K562 (cell line): ENCODE measurements at regions not wholly inside any gene's neighbourhood (a gene's known extent, or its start where the extent isn't known, plus 50 kb on each side); places are given as distances from the start of the nearest gene placed in this dataset.

ENCODE experiments used
- ARNT ChIP-seq, 2 experiments: fragments of 450-650 bp; IDR thresholded peaks; 2 replicates each; pipeline ENCODE4 v1.6.1; 2016; ENCODE audit warnings: mild to moderate bottlenecking in 1 of 2
- DNMT1 ChIP-seq: fragments of 450-650 bp; IDR thresholded peaks from 2 replicates; pipeline ENCODE4 v1.6.1; 2016; ENCODE audit warnings: antibody characterized with exemption, mild to moderate bottlenecking
- EP300 ChIP-seq: IDR thresholded peaks from 2 replicates; pipeline ENCODE4 v1.6.1; 2012; ENCODE audit warnings: low read length, improper control_type of control experiment
- EWSR1 ChIP-seq: fragments of 450-650 bp; IDR thresholded peaks from 2 replicates; pipeline ENCODE4 v1.6.1; 2018; ENCODE audit warnings: borderline replicate concordance, mild to moderate bottlenecking, low read depth, moderate library complexity; ENCODE audit not compliant: partially characterized antibody
- EZH2 ChIP-seq: IDR thresholded peaks from 2 replicates; pipeline ENCODE4 v1.6.1; 2012; ENCODE audit warnings: low read depth, mild to moderate bottlenecking, inconsistent platforms, low read length, borderline replicate concordance
- MAFK ChIP-seq: IDR thresholded peaks from 2 replicates; pipeline ENCODE4 v1.6.1; 2011; ENCODE audit warnings: low read length, improper control_type of control experiment
- POLR2AphosphoS5 ChIP-seq: IDR thresholded peaks from 2 replicates; pipeline ENCODE4 v1.6.1; 2011; ENCODE audit warnings: mild to moderate bottlenecking, low read depth, low read length, moderate library complexity; ENCODE audit not compliant: control insufficient read depth, insufficient read depth
- ZNF224 ChIP-seq: sonication (generic); formaldehyde crosslinking; IDR thresholded peaks from 2 replicates; pipeline ENCODE4 v1.8.0; 2022; ENCODE audit warnings: mild to moderate bottlenecking, missing genetic modification reagents
- ZNF354B ChIP-seq: fragments of 250-450 bp; sonication (Bioruptor Pico); IDR thresholded peaks from 2 replicates; pipeline ENCODE4 v1.4.0; 2020
- TF ChIP-seq, protein P1 (sequence below), 2 experiments: fragments of 200-800 bp in 1 of 2; sonication (Bioruptor generic) in 1 of 2; sonication (generic) in 1 of 2; formaldehyde crosslinking in 1 of 2; IDR thresholded peaks in 1 of 2; conservative IDR thresholded peaks in 1 of 2; 2 replicates each; pipeline versions ENCODE4 v1.5.0 to v1.6.1; 2016 to 2020; ENCODE audit warnings: missing compliant biosample characterization in 1 of 2, missing genetic modification characterization in 1 of 2, missing genetic modification reagents in 1 of 2
- TF ChIP-seq, protein P2 (sequence below): fragments of 450-650 bp; formaldehyde crosslinking; IDR thresholded peaks from 2 replicates; pipeline ENCODE4 v1.4.0; 2022; ENCODE audit warnings: missing genetic modification characterization
- TF ChIP-seq, protein P3 (sequence below), 3 experiments: IDR thresholded peaks in 2 of 3; conservative IDR thresholded peaks in 1 of 3; 2 replicates each; pipeline ENCODE4 v1.5.1; 2011 to 2012; ENCODE audit warnings: low read length in 3 of 3, mild to moderate bottlenecking in 3 of 3, control low read depth in 2 of 3, improper control_type of control experiment in 1 of 3, inconsistent platforms in 1 of 3, low read depth in 1 of 3, mixed read lengths in 1 of 3, moderate library complexity in 1 of 3; ENCODE audit not compliant: insufficient read depth in 2 of 3

DNA sequence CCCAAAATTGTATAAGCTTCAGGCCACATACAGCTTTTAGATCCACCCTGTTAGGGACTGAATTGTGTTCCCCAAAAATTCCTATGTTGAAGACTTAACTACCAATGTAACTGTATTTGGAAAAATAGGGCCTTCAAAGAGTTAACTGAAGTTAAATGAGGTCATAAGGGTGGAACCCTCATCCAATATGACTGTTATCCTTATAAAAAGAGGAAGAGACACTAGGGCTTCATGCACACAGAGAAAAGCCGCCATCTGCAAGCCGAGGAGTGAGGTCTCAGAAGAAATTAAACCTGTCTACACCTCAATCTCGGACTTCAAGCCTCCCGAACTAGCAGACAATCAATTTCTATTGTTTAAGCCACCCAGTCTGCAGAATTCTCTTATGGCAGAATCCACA is 317.9 kb upstream of the NFE2L3 start:
- TF ChIP-seq, protein P1, sequence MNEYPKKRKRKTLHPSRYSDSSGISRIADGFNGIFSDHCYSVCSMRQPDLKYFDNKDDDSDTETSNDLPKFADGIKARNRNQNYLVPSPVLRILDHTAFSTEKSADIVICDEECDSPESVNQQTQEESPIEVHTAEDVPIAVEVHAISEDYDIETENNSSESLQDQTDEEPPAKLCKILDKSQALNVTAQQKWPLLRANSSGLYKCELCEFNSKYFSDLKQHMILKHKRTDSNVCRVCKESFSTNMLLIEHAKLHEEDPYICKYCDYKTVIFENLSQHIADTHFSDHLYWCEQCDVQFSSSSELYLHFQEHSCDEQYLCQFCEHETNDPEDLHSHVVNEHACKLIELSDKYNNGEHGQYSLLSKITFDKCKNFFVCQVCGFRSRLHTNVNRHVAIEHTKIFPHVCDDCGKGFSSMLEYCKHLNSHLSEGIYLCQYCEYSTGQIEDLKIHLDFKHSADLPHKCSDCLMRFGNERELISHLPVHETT (CRISPR knock-in tag; conservative IDR thresholded peaks at IDR 0.05 in 1 of 2, IDR thresholded peaks at IDR 0.05 in 1 of 2), result no peak
- TF ChIP-seq DNMT1 (no peak), ZNF354B (no peak), ARNT (IDR thresholded peaks at IDR 0.05) (no peak), EP300 (no peak), EWSR1 (no peak), ZNF224 (no peak), MAFK (no peak), POLR2AphosphoS5 (no peak), EZH2 (no peak)
- TF ChIP-seq, protein P2, sequence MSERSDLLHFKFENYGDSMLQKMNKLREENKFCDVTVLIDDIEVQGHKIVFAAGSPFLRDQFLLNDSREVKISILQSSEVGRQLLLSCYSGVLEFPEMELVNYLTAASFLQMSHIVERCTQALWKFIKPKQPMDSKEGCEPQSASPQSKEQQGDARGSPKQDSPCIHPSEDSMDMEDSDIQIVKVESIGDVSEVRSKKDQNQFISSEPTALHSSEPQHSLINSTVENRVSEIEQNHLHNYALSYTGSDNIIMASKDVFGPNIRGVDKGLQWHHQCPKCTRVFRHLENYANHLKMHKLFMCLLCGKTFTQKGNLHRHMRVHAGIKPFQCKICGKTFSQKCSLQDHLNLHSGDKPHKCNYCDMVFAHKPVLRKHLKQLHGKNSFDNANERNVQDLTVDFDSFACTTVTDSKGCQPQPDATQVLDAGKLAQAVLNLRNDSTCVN, result no peak
- TF ChIP-seq, protein P3, sequence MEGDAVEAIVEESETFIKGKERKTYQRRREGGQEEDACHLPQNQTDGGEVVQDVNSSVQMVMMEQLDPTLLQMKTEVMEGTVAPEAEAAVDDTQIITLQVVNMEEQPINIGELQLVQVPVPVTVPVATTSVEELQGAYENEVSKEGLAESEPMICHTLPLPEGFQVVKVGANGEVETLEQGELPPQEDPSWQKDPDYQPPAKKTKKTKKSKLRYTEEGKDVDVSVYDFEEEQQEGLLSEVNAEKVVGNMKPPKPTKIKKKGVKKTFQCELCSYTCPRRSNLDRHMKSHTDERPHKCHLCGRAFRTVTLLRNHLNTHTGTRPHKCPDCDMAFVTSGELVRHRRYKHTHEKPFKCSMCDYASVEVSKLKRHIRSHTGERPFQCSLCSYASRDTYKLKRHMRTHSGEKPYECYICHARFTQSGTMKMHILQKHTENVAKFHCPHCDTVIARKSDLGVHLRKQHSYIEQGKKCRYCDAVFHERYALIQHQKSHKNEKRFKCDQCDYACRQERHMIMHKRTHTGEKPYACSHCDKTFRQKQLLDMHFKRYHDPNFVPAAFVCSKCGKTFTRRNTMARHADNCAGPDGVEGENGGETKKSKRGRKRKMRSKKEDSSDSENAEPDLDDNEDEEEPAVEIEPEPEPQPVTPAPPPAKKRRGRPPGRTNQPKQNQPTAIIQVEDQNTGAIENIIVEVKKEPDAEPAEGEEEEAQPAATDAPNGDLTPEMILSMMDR (IDR thresholded peaks at IDR 0.05 in 2 of 3, conservative IDR thresholded peaks at IDR 0.05 in 1 of 3; ENCODE audit: insufficient read depth in 2 of 3, low read depth in 1 of 3, low read length in 3 of 3), result no peak
